UCSD-AML1 (cell line): ENCODE measurements at regions not wholly inside any gene's neighbourhood (a gene's known extent, or its start where the extent isn't known, plus 50 kb on each side); places are given as distances from the start of the nearest gene placed in this dataset.
A peak's percentile ranks its signal among the peaks of the same experiment; 100 is the strongest.

Experiments
- DNase-seq: peaks from one replicate; lab custom pipeline; 2025; ENCODE audit not compliant: unreplicated experiment; lab: John Stamatoyannopoulos, UW

DNA sequence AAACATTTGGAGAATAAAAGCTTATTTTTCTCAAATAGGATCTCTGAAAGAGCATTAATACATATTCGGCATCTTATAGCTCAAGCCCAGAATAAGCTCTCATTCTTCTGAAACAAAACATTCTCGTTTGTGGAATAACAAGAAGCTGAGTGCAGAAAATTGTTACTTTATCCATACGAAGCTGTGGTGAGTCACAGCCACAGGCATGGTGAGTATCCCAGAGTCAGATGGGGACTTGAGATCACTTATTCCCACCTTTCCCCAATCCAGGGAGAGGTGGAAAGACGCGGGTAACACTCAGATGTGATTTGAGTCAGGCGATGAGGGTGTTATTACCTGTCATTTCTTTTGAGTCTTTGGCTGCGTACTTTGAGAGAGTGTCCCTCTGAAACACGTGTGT, 214.6 kb upstream of the TMEM132C start:
- no peak for DNase-seq

GRCh38 chr12:128052777-128053176, 214.2 kb upstream of the TMEM132C start:
- DNase-seq = no peak

- no peak for DNase-seq
Observed at GRCh38 chr12:128055567-128055966, 211.4 kb upstream of the TMEM132C start.

- DNase-seq = no peak
Observed at GRCh38 chr12:128056136-128056801, 210.7 kb upstream of the TMEM132C start.

GRCh38 chr12:128057586-128057985, 209.4 kb upstream of the TMEM132C start:
- DNase-seq = no peak

DNA sequence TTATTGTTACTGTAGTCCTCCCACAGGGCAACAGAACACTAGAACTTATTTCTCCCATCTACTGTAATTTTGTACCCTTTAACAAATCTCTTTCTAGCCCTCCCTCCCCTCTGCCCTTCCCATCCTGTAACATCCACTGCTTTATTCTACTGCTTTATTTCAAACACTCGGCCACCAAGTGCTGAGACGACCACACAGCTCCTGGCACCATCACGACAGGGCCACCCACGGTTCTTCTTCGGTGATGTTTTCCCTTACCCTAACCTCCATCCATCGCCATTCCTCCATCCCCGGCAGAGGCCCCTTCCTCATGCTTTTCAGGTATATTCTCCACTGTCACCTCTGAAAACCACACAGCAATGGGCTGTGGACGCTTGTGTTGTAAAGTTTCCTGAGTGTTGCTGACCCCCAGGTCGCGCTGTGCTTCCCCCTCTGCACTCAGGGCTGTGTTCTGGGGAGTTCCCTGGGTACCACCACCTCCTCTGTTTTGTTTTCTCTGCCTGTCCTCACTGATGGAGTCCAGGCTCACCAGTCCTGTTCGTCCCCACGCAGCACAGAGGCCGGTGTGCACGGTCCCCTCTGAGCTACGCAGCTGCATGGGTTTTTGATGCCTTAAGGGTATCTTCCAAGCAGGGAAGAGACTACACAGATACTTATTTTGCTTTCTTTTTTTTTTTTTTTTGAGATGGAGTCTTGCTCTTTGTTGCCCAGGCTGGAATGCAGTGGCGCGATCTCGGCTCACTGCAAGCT, 207.2 kb upstream of the TMEM132C start:
- no peak for DNase-seq

GRCh38 chr12:128068211-128068610, 198.8 kb upstream of the TMEM132C start:
- no peak for DNase-seq

GRCh38 chr12:128069359-128069997, 197.5 kb upstream of the TMEM132C start:
- DNase-seq = peak; percentile 24

DNA sequence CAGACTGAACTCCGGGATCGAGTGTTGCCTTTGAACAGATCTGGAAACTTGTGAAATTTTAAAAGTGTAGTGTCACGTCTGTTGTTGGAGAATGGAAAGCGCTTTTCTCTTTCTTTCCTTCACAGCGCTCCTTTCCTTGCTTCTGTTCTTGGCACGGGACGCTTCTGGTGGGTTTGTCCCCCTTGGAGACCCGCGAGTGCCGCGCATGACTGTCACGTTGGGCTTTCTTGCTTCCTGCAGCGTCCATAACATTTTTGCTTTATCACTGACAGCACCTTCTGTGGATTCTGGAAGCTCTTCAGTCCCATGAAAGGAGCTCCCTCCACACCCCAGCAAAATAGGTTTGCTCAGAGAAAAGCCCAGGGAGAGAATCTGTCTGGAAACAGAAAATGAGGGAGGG, 193.0 kb upstream of the TMEM132C start:
- DNase-seq = no peak

- DNase-seq = no peak
Observed at GRCh38 chr12:128075332-128075731, 191.6 kb upstream of the TMEM132C start.

DNA sequence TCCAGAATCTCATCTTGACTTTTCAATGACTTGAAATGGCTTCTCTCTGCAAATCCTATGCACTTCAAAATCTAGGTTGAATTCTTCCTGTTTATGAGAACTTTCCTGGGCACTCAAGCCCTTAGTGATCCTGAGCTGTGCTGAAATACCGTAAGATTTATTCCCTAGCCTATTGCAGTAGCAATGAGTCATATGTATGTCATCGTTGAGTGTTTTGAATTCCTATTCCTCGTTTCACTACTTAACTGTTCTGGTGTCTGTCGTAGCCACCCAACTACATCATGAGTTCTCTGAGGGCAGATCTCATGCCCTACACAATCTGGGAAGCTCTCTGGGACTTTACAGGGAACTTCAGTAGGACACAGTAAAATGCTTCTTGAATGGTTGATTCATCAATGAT, 190.8 kb upstream of the TMEM132C start:
- no peak for DNase-seq

DNA sequence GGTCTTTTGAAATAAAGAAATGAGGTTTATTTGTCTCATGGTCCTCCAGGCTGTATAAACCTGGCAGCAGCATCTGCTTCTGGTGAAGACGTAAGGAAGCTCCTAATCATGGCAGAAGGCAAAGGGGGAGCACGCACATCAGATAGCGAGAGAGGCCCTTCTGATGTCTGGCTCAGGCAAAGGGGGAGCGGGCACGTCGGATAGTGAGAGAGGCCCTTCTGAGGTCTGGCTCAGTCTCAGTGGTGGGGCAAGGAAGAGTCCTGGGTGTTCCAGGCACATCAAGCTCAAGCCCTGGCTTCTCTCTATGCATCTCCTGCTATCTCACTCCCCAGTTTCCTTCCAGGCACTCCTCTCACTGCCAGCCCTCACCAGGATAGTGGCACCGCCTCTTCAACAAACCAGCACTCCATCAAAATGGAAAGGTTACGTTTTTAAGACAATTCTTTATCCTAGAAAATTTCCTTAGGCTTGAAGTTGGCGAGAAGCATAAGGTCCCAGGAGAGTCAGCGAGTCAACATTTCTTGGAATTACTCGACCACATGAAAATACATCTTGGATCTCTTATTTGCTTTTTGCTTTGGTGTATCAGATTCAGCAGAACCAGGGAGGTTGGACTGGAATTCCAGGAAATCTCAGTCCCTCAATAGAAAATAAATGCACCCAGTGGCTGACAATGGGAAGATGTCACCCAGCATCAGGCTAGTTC, 189.6 kb upstream of the TMEM132C start:
- DNase-seq = no peak

DNA sequence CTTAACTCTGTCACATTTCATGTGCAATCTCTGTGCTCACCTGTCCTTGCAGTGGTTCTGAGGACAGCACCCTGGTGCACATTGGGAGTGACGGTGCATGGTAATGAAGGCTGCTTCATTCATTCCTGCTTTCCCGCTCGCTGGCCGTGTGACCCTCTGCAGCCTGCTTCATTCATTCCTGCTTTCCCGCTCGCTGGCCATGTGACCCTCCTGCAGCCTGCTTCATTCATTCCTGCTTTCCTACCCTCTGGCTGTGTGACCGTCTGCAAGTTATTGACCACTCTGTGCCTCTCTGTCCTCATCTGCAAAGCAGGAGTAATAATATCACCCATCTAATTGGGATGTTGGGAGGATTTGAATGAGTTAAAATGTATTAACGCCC, 189.1 kb upstream of the TMEM132C start:
- DNase-seq = no peak

DNA sequence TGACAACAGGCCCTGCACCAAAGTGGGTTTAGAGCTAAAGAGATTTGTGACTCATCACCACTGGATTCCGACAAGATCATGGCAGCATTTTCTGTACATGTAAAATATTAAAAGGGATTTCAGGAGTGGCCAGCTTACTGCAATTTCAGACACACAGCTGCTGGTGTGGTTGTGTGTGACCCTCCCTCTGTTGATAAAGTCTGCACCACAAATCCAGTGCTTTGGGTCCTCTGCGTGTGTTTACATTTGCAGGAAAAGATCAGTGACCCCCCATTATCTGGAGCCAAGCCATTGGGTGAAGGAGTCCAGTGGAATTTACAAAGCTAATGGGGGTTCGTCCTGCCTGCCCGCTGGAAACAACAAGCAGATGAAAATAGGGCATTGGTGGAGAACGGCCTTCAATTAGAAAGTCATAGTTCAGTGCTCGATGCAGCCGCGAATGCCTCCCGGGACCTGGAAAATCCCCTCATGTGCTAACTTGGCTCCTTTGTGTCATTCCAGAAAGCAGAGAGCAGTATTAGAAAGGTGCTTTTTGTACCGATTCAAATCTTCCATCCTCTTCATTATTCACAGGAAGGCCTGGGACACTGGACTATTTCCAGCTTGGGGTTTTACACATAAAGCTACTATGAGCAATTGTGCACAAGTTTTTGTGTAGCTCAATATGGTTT, 188.5 kb upstream of the TMEM132C start:
- no peak for DNase-seq

- no peak for DNase-seq
Observed at GRCh38 chr12:128079446-128079845, 187.5 kb upstream of the TMEM132C start.

GRCh38 chr12:128083132-128083729, 183.7 kb upstream of the TMEM132C start:
- DNase-seq = no peak

GRCh38 chr12:128088926-128089325, 178.0 kb upstream of the TMEM132C start:
- no peak for DNase-seq

DNA sequence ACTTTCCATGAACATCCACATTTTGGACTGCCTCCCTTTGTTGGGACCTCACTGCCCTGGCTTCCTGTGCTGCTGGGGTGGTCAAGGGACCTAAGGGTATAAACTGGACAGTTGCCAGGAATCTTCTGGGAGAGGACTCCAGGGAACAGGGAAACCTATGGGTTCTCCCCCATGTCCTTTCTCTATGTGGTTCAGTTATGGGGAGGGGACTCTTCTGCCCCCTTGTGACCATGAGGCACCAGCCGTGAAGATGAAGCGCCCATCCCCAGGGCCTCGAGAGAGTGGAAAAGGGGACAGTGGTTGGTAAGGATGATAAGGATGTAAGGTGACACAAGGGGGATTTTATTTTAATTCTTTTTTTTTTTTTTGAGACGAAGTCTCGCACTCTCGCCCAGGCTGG, 177.0 kb upstream of the TMEM132C start:
- no peak for DNase-seq

- no peak for DNase-seq
Observed at GRCh38 chr12:128091101-128091720, 175.8 kb upstream of the TMEM132C start.

DNA sequence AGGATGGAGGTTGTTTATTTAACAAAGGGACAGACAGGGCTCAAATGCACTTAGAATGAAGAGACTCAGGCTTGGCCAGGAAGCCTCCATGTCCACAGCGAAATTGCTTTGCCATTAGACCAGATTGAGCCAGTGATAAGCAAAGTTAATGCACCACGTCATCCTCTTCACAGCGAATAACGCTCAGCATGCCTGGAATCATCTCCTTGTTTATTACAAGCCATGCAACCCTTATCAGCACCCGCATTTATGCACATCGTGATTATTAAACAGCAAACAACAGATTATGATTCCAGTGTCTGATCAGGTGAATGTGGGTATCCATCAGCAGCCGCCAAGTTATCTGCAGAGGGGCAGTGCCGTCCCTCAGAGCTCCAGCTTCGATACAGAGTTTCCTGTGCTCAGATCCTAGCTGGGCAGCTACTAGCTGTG, 175.0 kb upstream of the TMEM132C start:
- no peak for DNase-seq
